ENCODE measurements at regions not wholly inside any gene's neighbourhood (a gene's known extent, or its start where the extent isn't known, plus 50 kb on each side); places are given as distances from the start of the nearest gene placed in this dataset.
"Not testable (repeated sequence)": the region's sequence is repeated elsewhere in the genome, so short reads cannot be mapped to it uniquely, and the experiment has no call there.

DNA sequence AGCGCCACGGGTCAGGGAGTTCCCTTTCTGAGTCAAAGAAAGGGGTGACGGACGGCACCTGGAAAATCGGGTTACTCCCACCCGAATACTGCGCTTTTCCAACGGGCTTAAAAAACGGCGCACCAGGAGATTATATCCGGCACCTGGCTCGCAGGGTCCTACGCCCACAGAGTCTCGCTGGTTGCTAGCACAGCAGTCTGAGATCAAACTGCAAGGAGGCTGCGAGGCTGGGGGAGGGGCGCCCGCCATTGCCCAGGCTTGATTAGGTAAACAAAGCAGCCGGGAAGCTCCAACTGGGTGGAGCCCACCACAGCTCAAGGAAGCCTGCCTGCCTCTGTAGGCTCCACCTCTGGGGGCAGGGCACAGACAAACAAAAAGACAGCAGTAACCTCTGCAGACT, 1352.0 kb upstream of the CDH8 start:
- TF ChIP-seq, protein P1, sequence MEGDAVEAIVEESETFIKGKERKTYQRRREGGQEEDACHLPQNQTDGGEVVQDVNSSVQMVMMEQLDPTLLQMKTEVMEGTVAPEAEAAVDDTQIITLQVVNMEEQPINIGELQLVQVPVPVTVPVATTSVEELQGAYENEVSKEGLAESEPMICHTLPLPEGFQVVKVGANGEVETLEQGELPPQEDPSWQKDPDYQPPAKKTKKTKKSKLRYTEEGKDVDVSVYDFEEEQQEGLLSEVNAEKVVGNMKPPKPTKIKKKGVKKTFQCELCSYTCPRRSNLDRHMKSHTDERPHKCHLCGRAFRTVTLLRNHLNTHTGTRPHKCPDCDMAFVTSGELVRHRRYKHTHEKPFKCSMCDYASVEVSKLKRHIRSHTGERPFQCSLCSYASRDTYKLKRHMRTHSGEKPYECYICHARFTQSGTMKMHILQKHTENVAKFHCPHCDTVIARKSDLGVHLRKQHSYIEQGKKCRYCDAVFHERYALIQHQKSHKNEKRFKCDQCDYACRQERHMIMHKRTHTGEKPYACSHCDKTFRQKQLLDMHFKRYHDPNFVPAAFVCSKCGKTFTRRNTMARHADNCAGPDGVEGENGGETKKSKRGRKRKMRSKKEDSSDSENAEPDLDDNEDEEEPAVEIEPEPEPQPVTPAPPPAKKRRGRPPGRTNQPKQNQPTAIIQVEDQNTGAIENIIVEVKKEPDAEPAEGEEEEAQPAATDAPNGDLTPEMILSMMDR (IDR thresholded peaks at IDR 0.05; ENCODE audit: poor library complexity): not testable (repeated sequence)
- TF ChIP-seq EZH2 (IDR thresholded peaks at IDR 0.05; ENCODE audit: borderline replicate concordance): not testable (repeated sequence)
